ENCODE measurements at regions not wholly inside any gene's neighbourhood (a gene's known extent, or its start where the extent isn't known, plus 50 kb on each side); places are given as distances from the start of the nearest gene placed in this dataset.
A peak's percentile ranks its signal among the peaks of the same experiment; 100 is the strongest.
"Not testable (repeated sequence)": the region's sequence is repeated elsewhere in the genome, so short reads cannot be mapped to it uniquely, and the experiment has no call there.

GRCh38 chr12:113533842-113534375, 62.2 kb upstream of the LHX5 start:
- intact Hi-C loops (cut with DNase I) = no loop called here
- DNase-seq = no peak

GRCh38 chr12:113532292-113532691, 60.6 kb upstream of the LHX5 start:
- intact Hi-C loops (cut with DNase I) = no loop called here
- DNase-seq = peak in 1 of 10 donors; percentile 6

- intact Hi-C loops (cut with DNase I) = not testable (repeated sequence)
- DNase-seq = peak in 1 of 10 donors; percentile 4
Measured at GRCh38 chr12:113531073-113531472, 59.4 kb upstream of the LHX5 start.

GRCh38 chr12:113528606-113529293, 57.1 kb upstream of the LHX5 start:
- intact Hi-C loops (cut with DNase I) = no loop called here
- DNase-seq = peak in 2 of 10 donors; percentile 55 to 62

GRCh38 chr12:113525066-113525465, 53.4 kb upstream of the LHX5 start:
- intact Hi-C loops (cut with DNase I) = no loop called here
- no peak for DNase-seq

- intact Hi-C loops (cut with DNase I) = no loop called here
- no peak for DNase-seq
Measured at GRCh38 chr12:113524495-113524894, 52.8 kb upstream of the LHX5 start.

GRCh38 chr12:113521708-113522107, 50.0 kb upstream of the LHX5 start:
- intact Hi-C loops (cut with DNase I) = no loop called here
- DNase-seq = peak in 1 of 10 donors; percentile 2

Measured in posterior cingulate gyrus (tissue), 11 donors.